SK-N-MC (cell line): ENCODE measurements at regions not wholly inside any gene's neighbourhood (a gene's known extent, or its start where the extent isn't known, plus 50 kb on each side); places are given as distances from the start of the nearest gene placed in this dataset.

Experiments
- EZH2 ChIP-seq: fragments of 200-600 bp; sonication (generic); IDR thresholded peaks from one replicate; pipeline ENCODE4 v1.6.1; 2017; ENCODE audit warnings: antibody characterized with exemption
- FOXP2 ChIP-seq: optimal IDR thresholded peaks from 2 replicates; pipeline ENCODE3; 2011; ENCODE audit warnings: mild to moderate bottlenecking, moderate library complexity; ENCODE audit not compliant: insufficient read depth; ENCODE audit errors: extremely low read length, control extremely low read depth
- POLR2AphosphoS5 ChIP-seq: IDR thresholded peaks from 2 replicates; pipeline ENCODE4 v1.6.1; 2012; ENCODE audit warnings: mild to moderate bottlenecking, low read depth, low read length, borderline replicate concordance

GRCh38 chr4:4945021-4945420 is 74.2 kb downstream of the CYTL1 start:
- TF ChIP-seq EZH2 (no peak), POLR2AphosphoS5 (no peak), FOXP2 (no peak)
